Activated T-cell treated with anti-CD3 and anti-CD28 coated beads for 24 hours (primary cell): ENCODE measurements at regions not wholly inside any gene's neighbourhood (a gene's known extent, or its start where the extent isn't known, plus 50 kb on each side); places are given as distances from the start of the nearest gene placed in this dataset.

Experiments
- DNase-seq: peaks from one replicate; pipeline ENCODE4 v3.0.0-alpha.2; 2020; ENCODE audit warnings: low read depth

- DNase-seq, result no peak
Measured at GRCh38 chr5:103624035-103624480, 61.5 kb upstream of the NUDT12 start.

- DNase-seq, result no peak
Measured at GRCh38 chr5:103623425-103623824, 60.8 kb upstream of the NUDT12 start.

DNA sequence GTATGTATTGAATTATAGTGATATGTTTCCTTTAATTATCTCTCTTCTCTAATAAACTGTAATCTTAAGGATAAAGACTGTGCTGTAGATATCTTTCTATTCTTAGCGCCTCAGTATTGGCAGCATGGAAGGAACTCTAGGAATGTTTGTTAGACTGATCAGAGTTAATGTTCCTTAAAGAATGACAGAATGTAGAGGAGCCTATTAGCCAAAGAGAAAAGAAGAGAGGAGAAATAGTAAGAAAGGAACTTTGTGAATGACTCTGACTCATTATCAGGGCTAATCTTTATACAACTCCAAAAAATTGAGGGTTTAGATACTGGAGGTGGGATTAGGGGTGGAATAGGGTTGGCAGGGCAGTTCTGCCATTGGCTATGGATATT lies 59.0 kb upstream of the NUDT12 start:
- DNase-seq, result no peak

GRCh38 chr5:103620851-103621547 lies 58.4 kb upstream of the NUDT12 start:
- no peak for DNase-seq

GRCh38 chr5:103617913-103618312 lies 55.3 kb upstream of the NUDT12 start:
- no peak for DNase-seq

GRCh38 chr5:103617090-103617489 lies 54.5 kb upstream of the NUDT12 start:
- DNase-seq, result no peak

DNA sequence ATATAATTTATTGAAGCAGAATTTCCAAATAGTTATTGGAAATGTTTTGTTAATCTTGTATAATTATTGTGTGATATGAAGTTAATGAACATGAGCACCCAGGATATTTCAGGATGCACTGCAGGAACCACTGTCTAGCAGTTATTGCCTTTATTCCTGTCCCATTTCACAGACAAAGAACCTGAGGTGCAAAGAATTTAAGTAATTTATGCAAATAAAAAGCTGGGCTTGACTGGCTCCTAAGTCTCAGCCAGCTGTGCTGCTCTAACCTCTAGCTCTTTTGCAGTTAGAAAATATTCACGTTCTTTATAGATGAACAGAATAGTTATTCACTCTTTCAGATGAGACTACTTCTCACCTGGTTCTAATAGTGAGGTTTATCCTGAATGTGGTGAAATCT lies 50.0 kb upstream of the NUDT12 start:
- no peak for DNase-seq
